NCI-H1417 (cell line): ENCODE measurements at regions not wholly inside any gene's neighbourhood (a gene's known extent, or its start where the extent isn't known, plus 50 kb on each side); places are given as distances from the start of the nearest gene placed in this dataset.
A peak's percentile ranks its signal among the peaks of the same experiment; 100 is the strongest.
"Not testable (repeated sequence)": the region's sequence is repeated elsewhere in the genome, so short reads cannot be mapped to it uniquely, and the experiment has no call there.

Source experiments
- DNase-seq, 3 experiments: peaks; one replicate each; lab custom pipeline; 2025; lab: John Stamatoyannopoulos, UW

GRCh38 chr3:193903966-193904365 is 232.0 kb upstream of the HES1 start:
- peak in 1 of 3 experiments; percentile 21 for DNase-seq

GRCh38 chr3:193905541-193906396 is 230.2 kb upstream of the HES1 start:
- DNase-seq, result no peak

- DNase-seq, result no peak
Measured at GRCh38 chr3:193906849-193907410, 229.0 kb upstream of the HES1 start.

- DNase-seq, result no peak
Measured at GRCh38 chr3:193908181-193908744, 227.7 kb upstream of the HES1 start.

- no peak for DNase-seq
Measured at GRCh38 chr3:193909387-193909786, 226.6 kb upstream of the HES1 start.

- no peak for DNase-seq
Measured at GRCh38 chr3:193910310-193910709, 225.6 kb upstream of the HES1 start.

- DNase-seq, result no peak
Measured at GRCh38 chr3:193910886-193911738, 224.8 kb upstream of the HES1 start.

- no peak for DNase-seq
Measured at GRCh38 chr3:193911784-193912340, 224.1 kb upstream of the HES1 start.

- no peak for DNase-seq
Measured at GRCh38 chr3:193912621-193913178, 223.2 kb upstream of the HES1 start.

GRCh38 chr3:193914602-193915001 is 221.3 kb upstream of the HES1 start:
- DNase-seq, result no peak

GRCh38 chr3:193915099-193915498 is 220.8 kb upstream of the HES1 start:
- DNase-seq, result no peak

- no peak for DNase-seq
Measured at GRCh38 chr3:193915613-193916012, 220.3 kb upstream of the HES1 start.

GRCh38 chr3:193917158-193917557 is 218.8 kb upstream of the HES1 start:
- DNase-seq, result no peak

GRCh38 chr3:193921465-193921864 is 214.5 kb upstream of the HES1 start:
- no peak for DNase-seq

GRCh38 chr3:193922034-193922774 is 213.7 kb upstream of the HES1 start:
- no peak for DNase-seq

- not testable (repeated sequence) for DNase-seq
Measured at GRCh38 chr3:193923958-193924357, 212.0 kb upstream of the HES1 start.

- DNase-seq, result not testable (repeated sequence)
Measured at GRCh38 chr3:193926071-193926470, 209.9 kb upstream of the HES1 start.

- DNase-seq, result not testable (repeated sequence)
Measured at GRCh38 chr3:193927413-193928206, 208.3 kb upstream of the HES1 start.

- no peak for DNase-seq
Measured at GRCh38 chr3:193928354-193929209, 207.4 kb upstream of the HES1 start.
